ENCODE measurements at regions not wholly inside any gene's neighbourhood (a gene's known extent, or its start where the extent isn't known, plus 50 kb on each side); places are given as distances from the start of the nearest gene placed in this dataset.

- Histone ChIP-seq H3K9me3 (ENCODE audit: control insufficient read depth in 1 of 2, low read length in 2 of 2) (no peaks in the 10 kb centered on the region), H3K4me3 (ENCODE audit: low read depth in 1 of 2, low read length in 2 of 2) (no peak overlapping the region), H3K27ac (ENCODE audit: low read length) (no peak overlapping the region), H3K27me3 (ENCODE audit: low read depth, low read length) (no peaks in the 10 kb centered on the region), H3K4me1 (ENCODE audit: control insufficient read depth in 1 of 2, insufficient read depth in 2 of 2, low read length in 2 of 2) (no peaks in the 10 kb centered on the region), H3K36me3 (ENCODE audit: control insufficient read depth in 1 of 2, insufficient read depth in 2 of 2, low read length in 2 of 2) (no peaks in the 10 kb centered on the region)
Observed at GRCh38 chr2:147398301-147398700, 446.5 kb upstream of the ACVR2A start.

- no peak overlapping the region for H3K4me3 ChIP-seq (ENCODE audit: low read depth in 1 of 2, low read length in 2 of 2)
Observed at GRCh38 chr2:147396890-147397289, 447.9 kb upstream of the ACVR2A start.

GRCh38 chr2:147394179-147394790, 450.5 kb upstream of the ACVR2A start:
- Histone ChIP-seq H3K27me3 (ENCODE audit: low read depth, low read length) (no peaks in the 10 kb centered on the region), H3K36me3 (ENCODE audit: control insufficient read depth in 1 of 2, insufficient read depth in 2 of 2, low read length in 2 of 2) (no peaks in the 10 kb centered on the region), H3K9me3 (ENCODE audit: control insufficient read depth in 1 of 2, low read length in 2 of 2) (no peaks in the 10 kb centered on the region), H3K4me1 (ENCODE audit: control insufficient read depth in 1 of 2, insufficient read depth in 2 of 2, low read length in 2 of 2) (no peaks in the 10 kb centered on the region), H3K27ac (ENCODE audit: low read length) (no peak overlapping the region), H3K4me3 (ENCODE audit: low read depth in 1 of 2, low read length in 2 of 2) (no peak overlapping the region)

More at GRCh38 chr2:147396890-147397289, 447.9 kb upstream of the ACVR2A start:
- Histone ChIP-seq H3K36me3 (ENCODE audit: control insufficient read depth in 1 of 2, insufficient read depth in 2 of 2, low read length in 2 of 2) (no peaks in the 10 kb centered on the region), H3K9me3 (ENCODE audit: control insufficient read depth in 1 of 2, low read length in 2 of 2) (no peaks in the 10 kb centered on the region), H3K27me3 (ENCODE audit: low read depth, low read length) (no peaks in the 10 kb centered on the region), H3K27ac (ENCODE audit: low read length) (no peak overlapping the region), H3K4me1 (ENCODE audit: control insufficient read depth in 1 of 2, insufficient read depth in 2 of 2, low read length in 2 of 2) (no peaks in the 10 kb centered on the region)

GRCh38 chr2:147392180-147392579, 452.6 kb upstream of the ACVR2A start:
- no peaks in the 10 kb centered on the region for H3K9me3 ChIP-seq (ENCODE audit: control insufficient read depth in 1 of 2, low read length in 2 of 2)
- no peaks in the 10 kb centered on the region for H3K27me3 ChIP-seq (ENCODE audit: low read depth, low read length)
- H3K27ac ChIP-seq (ENCODE audit: low read length): no peak overlapping the region
- H3K36me3 ChIP-seq (ENCODE audit: control insufficient read depth in 1 of 2, insufficient read depth in 2 of 2, low read length in 2 of 2): no peaks in the 10 kb centered on the region
- no peaks in the 10 kb centered on the region for H3K4me1 ChIP-seq (ENCODE audit: control insufficient read depth in 1 of 2, insufficient read depth in 2 of 2, low read length in 2 of 2)
- H3K4me3 ChIP-seq (ENCODE audit: low read depth in 1 of 2, low read length in 2 of 2): no peak overlapping the region

GRCh38 chr2:147390475-147390874, 454.4 kb upstream of the ACVR2A start:
- Histone ChIP-seq H3K4me1 (ENCODE audit: control insufficient read depth in 1 of 2, insufficient read depth in 2 of 2, low read length in 2 of 2) (no peaks in the 10 kb centered on the region), H3K27ac (ENCODE audit: low read length) (no peak overlapping the region), H3K27me3 (ENCODE audit: low read depth, low read length) (no peaks in the 10 kb centered on the region), H3K4me3 (ENCODE audit: low read depth in 1 of 2, low read length in 2 of 2) (no peak overlapping the region), H3K36me3 (ENCODE audit: control insufficient read depth in 1 of 2, insufficient read depth in 2 of 2, low read length in 2 of 2) (no peaks in the 10 kb centered on the region), H3K9me3 (ENCODE audit: control insufficient read depth in 1 of 2, low read length in 2 of 2) (no peaks in the 10 kb centered on the region)

- Histone ChIP-seq H3K27me3 (ENCODE audit: low read depth, low read length) (no peaks in the 10 kb centered on the region), H3K27ac (ENCODE audit: low read length) (no peak overlapping the region), H3K9me3 (ENCODE audit: control insufficient read depth in 1 of 2, low read length in 2 of 2) (no peaks in the 10 kb centered on the region), H3K4me1 (ENCODE audit: control insufficient read depth in 1 of 2, insufficient read depth in 2 of 2, low read length in 2 of 2) (no peaks in the 10 kb centered on the region), H3K36me3 (ENCODE audit: control insufficient read depth in 1 of 2, insufficient read depth in 2 of 2, low read length in 2 of 2) (no peaks in the 10 kb centered on the region), H3K4me3 (ENCODE audit: low read depth in 1 of 2, low read length in 2 of 2) (no peak overlapping the region)
Observed at GRCh38 chr2:147389218-147389617, 455.6 kb upstream of the ACVR2A start.

- H3K4me3 ChIP-seq (ENCODE audit: low read depth in 1 of 2, low read length in 2 of 2): no peak overlapping the region
- no peaks in the 10 kb centered on the region for H3K9me3 ChIP-seq (ENCODE audit: control insufficient read depth in 1 of 2, low read length in 2 of 2)
- no peaks in the 10 kb centered on the region for H3K27me3 ChIP-seq (ENCODE audit: low read depth, low read length)
- no peak overlapping the region for H3K27ac ChIP-seq (ENCODE audit: low read length)
- H3K4me1 ChIP-seq (ENCODE audit: control insufficient read depth in 1 of 2, insufficient read depth in 2 of 2, low read length in 2 of 2): no peaks in the 10 kb centered on the region
- no peaks in the 10 kb centered on the region for H3K36me3 ChIP-seq (ENCODE audit: control insufficient read depth in 1 of 2, insufficient read depth in 2 of 2, low read length in 2 of 2)
Observed at GRCh38 chr2:147388217-147388616, 456.6 kb upstream of the ACVR2A start.

- no peak overlapping the region for H3K27ac ChIP-seq (ENCODE audit: low read length)
- H3K36me3 ChIP-seq (ENCODE audit: control insufficient read depth in 1 of 2, insufficient read depth in 2 of 2, low read length in 2 of 2): no peaks in the 10 kb centered on the region
- H3K4me3 ChIP-seq (ENCODE audit: low read depth in 1 of 2, low read length in 2 of 2): no peak overlapping the region
- no peaks in the 10 kb centered on the region for H3K9me3 ChIP-seq (ENCODE audit: control insufficient read depth in 1 of 2, low read length in 2 of 2)
- H3K4me1 ChIP-seq (ENCODE audit: control insufficient read depth in 1 of 2, insufficient read depth in 2 of 2, low read length in 2 of 2): no peaks in the 10 kb centered on the region
- no peaks in the 10 kb centered on the region for H3K27me3 ChIP-seq (ENCODE audit: low read depth, low read length)
Observed at GRCh38 chr2:147386284-147386683, 458.5 kb upstream of the ACVR2A start.

- no peak overlapping the region for H3K27ac ChIP-seq (ENCODE audit: low read length)
- H3K4me1 ChIP-seq (ENCODE audit: control insufficient read depth in 1 of 2, insufficient read depth in 2 of 2, low read length in 2 of 2): no peaks in the 10 kb centered on the region
- no peaks in the 10 kb centered on the region for H3K36me3 ChIP-seq (ENCODE audit: control insufficient read depth in 1 of 2, insufficient read depth in 2 of 2, low read length in 2 of 2)
- no peak overlapping the region for H3K4me3 ChIP-seq (ENCODE audit: low read depth in 1 of 2, low read length in 2 of 2)
- H3K9me3 ChIP-seq (ENCODE audit: control insufficient read depth in 1 of 2, low read length in 2 of 2): no peaks in the 10 kb centered on the region
- H3K27me3 ChIP-seq (ENCODE audit: low read depth, low read length): no peaks in the 10 kb centered on the region
Observed at GRCh38 chr2:147385600-147385999, 459.2 kb upstream of the ACVR2A start.

- Histone ChIP-seq H3K27me3 (ENCODE audit: low read depth, low read length) (no peaks in the 10 kb centered on the region), H3K4me3 (ENCODE audit: low read depth in 1 of 2, low read length in 2 of 2) (no peak overlapping the region), H3K27ac (ENCODE audit: low read length) (no peak overlapping the region), H3K4me1 (ENCODE audit: control insufficient read depth in 1 of 2, insufficient read depth in 2 of 2, low read length in 2 of 2) (no peaks in the 10 kb centered on the region), H3K36me3 (ENCODE audit: control insufficient read depth in 1 of 2, insufficient read depth in 2 of 2, low read length in 2 of 2) (no peaks in the 10 kb centered on the region), H3K9me3 (ENCODE audit: control insufficient read depth in 1 of 2, low read length in 2 of 2) (no peaks in the 10 kb centered on the region)
Observed at GRCh38 chr2:147384659-147385058, 460.2 kb upstream of the ACVR2A start.

- H3K27ac ChIP-seq (ENCODE audit: low read length): no peak overlapping the region
- no peaks in the 10 kb centered on the region for H3K4me1 ChIP-seq (ENCODE audit: control insufficient read depth in 1 of 2, insufficient read depth in 2 of 2, low read length in 2 of 2)
- no peaks in the 10 kb centered on the region for H3K36me3 ChIP-seq (ENCODE audit: control insufficient read depth in 1 of 2, insufficient read depth in 2 of 2, low read length in 2 of 2)
- no peak overlapping the region for H3K4me3 ChIP-seq (ENCODE audit: low read depth in 1 of 2, low read length in 2 of 2)
- H3K27me3 ChIP-seq (ENCODE audit: low read depth, low read length): no peaks in the 10 kb centered on the region
- H3K9me3 ChIP-seq (ENCODE audit: control insufficient read depth in 1 of 2, low read length in 2 of 2): no peaks in the 10 kb centered on the region
Observed at GRCh38 chr2:147382322-147382948, 462.4 kb upstream of the ACVR2A start.

- H3K4me1 ChIP-seq (ENCODE audit: control insufficient read depth in 1 of 2, insufficient read depth in 2 of 2, low read length in 2 of 2): peaks cover 0 to 10% of the 10 kb centered on the region in 2 donors
- no peak overlapping the region for H3K27ac ChIP-seq (ENCODE audit: low read length)
- no peaks in the 10 kb centered on the region for H3K36me3 ChIP-seq (ENCODE audit: control insufficient read depth in 1 of 2, insufficient read depth in 2 of 2, low read length in 2 of 2)
- H3K4me3 ChIP-seq (ENCODE audit: low read depth in 1 of 2, low read length in 2 of 2): no peak overlapping the region
- no peaks in the 10 kb centered on the region for H3K9me3 ChIP-seq (ENCODE audit: control insufficient read depth in 1 of 2, low read length in 2 of 2)
- H3K27me3 ChIP-seq (ENCODE audit: low read depth, low read length): no peaks in the 10 kb centered on the region
Observed at GRCh38 chr2:147378403-147378802, 466.4 kb upstream of the ACVR2A start.

Data from muscle layer of duodenum (tissue), 2 donors.